DMS 273 treated with DMSO at 0.1 percent for 48 hours (cell line): ENCODE measurements at regions not wholly inside any gene's neighbourhood (a gene's known extent, or its start where the extent isn't known, plus 50 kb on each side); places are given as distances from the start of the nearest gene placed in this dataset.

Source experiments
- DNase-seq: peaks from one replicate; lab custom pipeline; 2025; lab: John Stamatoyannopoulos, UW

DNA sequence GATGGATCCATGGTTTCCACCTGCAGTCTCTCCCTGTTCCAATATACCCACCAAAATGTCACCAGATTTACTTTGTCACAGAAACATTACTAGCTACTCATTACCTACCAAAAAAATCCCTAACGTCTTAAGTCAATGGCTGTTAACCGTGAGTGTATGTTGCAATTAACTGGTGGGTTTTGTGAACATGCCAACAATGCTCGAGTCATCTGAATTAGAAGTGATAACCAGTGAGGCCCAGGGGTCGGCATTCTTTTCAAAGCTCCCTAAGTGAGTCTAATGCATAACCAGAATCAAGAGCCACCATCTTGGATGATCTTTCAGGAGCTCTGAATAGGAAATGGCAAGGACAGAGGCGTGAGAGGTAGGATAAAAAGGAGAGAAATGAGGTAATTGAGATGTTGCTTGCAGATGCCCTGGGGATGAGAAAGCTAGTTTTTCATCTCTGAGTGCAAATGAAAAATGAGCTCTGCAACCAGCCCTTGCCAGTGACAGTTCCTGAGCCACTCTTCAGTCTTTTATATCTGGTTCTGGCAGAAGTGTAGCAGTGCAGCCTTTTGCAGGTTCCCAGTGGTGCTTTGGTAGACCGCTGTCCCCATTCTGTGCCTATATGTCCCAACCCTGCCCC is 130.0 kb upstream of the RND3 start:
- DNase-seq = no peak

DNA sequence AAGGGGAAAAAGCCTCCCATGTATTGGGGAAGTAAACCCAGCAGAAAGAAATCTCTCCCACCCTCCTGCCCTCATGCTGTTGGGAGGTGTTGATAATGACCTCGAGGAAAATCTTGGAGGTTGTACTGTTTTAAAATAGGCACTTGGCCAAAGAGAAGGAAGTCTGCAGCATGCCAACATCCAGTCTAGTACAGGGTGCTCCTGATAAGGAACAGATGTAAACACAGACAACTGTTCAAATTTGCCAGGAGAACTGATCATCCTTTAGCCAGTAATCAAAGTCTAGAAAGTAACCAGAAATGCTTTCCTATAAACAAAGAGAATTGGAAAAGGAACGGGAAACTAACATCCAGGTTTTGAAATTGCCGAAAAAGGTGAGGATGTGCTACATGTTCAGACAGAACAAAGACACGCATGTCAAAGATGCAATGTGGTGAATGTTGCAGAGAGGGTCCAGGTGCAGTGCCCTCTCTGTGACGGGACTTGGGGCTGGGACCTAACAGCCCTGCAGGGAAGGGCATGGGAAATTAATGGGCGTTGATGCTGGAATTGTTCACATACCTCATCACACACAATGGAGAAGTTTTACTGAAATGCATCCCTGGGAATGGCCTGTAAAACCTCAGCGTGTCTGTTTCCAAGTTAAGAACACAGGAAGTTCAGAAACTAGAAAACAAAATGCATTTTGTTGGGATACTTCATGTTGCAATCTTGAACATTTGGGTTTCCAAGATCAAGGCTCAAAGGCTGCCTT is 125.7 kb upstream of the RND3 start:
- DNase-seq = no peak

DNA sequence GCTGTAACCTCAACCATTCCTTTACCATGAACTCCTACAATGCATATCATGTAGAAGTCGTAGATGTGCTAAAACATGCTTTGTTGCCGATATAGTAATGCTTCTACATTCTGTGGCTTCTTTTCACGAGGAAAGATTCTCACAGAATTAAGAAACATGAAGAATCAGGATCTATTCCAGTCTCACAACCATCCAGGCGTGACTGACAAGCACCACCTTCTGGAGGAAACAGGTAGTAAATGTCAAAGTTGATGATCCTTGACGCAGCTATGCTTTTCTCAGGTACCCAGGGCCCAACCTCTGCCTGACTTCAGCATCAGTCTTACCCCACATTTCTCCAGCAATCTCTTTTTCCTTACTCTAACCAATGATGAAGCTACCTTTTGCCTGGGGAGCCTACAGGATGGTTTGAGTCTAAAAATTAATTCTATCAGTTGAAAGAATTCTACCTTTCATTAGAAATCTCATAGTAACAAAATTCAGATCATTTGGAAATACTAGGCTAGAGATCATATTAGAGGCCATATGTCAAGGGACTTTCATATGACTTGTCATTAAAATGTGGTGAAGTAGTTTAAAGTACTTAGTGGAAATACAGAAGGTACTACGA is 123.3 kb upstream of the RND3 start:
- no peak for DNase-seq

DNA sequence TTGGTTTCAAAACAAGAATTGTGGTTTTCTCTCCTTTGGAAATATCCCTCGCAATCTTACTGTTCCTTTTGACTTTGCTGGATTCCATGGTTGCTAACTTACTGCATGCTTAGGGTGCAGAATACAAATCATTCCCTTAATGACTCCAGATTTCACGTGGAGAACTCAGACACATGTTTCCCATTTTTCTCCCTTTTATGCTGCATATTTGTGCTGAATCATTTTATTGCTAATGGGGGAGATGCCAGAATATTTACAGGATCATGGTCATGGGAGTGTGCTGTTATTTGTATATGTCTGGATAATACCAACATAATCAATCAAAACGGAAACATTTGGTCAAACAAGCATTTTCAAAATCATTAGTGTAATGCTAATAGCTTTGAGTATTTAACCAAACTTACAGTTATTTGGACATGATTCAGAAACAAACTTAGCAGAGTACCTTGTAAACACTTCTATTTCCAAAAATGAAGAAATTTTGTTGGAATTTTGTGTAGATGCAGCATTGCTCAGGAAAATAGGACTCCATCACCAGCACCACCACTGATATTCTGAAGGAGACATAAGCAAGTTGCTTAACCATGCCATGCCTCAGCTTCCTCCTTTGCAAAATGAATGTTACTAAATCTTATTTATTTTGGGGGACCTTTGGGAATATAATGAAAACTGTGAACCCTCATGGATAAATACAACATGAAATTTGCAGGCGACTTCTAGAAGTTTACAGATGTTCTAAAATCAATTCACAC is 122.5 kb upstream of the RND3 start:
- no peak for DNase-seq

DNA sequence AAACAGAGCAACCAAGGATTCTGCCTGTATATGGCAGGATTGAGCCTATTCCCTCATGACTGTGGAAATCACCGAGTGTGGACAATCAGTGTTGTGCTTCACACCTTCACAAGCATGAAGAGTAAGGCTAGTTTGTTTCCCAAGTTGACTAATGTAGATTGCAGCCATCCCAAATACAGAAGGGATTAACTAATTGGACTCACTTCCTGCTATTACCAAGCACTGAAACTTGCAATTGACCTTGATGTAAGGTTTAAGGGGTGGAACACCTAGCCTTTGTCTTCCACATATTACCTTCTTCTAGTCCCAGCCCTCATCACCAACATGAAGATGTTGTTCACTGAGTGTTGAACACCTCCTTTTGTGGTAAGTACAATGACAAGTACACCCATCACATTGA is 120.9 kb upstream of the RND3 start:
- no peak for DNase-seq

DNA sequence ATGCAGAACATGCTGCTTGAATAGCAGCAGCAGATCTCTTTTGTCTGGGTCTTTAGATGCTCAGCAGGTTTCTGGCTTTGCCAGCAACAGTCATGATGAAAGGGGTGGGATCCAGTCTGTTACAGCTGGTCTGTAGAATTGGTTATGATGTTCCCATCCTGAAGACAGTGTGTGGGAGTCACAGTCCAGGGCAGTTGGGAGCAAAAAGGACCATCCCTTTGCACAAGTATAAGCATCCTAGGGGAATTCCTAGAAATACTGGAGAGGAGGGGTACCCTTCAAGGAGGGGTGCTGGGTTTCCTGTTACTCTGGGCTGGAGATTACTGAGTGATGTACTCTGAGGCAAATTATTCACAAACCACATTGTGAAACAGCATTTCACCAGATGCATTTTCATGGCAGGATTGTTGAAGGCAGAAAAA is 119.9 kb upstream of the RND3 start:
- DNase-seq = no peak

DNA sequence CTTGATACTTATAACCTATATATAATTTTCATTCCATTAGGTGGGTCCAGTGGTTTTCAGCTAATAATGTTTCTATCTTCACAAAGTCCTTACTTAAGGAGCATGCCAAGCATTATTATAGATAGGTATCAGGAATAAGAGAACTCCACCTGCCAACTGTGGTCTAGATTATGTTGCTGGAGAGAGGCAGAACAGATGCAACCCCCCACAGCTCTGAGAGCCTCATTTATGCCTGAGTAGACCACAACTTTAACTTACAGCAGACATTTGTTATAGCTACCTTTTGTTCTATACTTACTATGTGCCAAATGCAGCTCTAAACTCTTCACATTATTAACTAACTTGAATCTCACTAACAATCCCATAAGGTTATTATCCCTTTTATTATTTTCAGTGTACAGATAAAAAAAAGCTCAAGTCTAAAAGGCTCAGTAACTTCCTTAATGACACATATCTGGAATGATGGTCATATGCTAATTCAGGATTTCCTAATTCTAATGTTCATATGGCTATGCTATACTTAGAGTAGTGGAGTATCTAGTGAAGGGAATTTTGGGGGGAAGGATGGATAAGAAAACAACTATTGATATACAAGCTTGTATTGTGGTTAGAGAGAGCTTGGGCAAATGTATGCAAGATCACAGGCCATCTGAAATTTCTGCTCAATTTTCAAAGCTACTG is 119.1 kb upstream of the RND3 start:
- DNase-seq = peak; percentile 47

DNA sequence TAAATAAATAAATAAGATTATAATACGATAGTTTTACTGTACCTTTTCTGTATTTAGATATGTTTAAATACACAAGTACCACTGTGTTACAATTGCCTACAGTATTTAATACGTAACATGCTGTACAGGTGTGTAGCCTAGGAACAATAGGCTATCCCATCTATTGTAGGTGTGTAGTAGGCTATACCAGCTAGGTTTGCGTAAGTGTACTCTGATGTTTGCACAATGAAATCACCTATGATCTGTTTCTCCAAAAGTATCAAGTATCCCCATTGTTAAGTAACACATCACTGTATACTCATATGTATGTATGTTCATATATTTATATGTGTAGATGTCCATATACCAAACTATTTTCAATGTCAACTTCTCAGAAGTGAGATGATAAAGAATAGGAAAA is 118.2 kb upstream of the RND3 start:
- DNase-seq = no peak

DNA sequence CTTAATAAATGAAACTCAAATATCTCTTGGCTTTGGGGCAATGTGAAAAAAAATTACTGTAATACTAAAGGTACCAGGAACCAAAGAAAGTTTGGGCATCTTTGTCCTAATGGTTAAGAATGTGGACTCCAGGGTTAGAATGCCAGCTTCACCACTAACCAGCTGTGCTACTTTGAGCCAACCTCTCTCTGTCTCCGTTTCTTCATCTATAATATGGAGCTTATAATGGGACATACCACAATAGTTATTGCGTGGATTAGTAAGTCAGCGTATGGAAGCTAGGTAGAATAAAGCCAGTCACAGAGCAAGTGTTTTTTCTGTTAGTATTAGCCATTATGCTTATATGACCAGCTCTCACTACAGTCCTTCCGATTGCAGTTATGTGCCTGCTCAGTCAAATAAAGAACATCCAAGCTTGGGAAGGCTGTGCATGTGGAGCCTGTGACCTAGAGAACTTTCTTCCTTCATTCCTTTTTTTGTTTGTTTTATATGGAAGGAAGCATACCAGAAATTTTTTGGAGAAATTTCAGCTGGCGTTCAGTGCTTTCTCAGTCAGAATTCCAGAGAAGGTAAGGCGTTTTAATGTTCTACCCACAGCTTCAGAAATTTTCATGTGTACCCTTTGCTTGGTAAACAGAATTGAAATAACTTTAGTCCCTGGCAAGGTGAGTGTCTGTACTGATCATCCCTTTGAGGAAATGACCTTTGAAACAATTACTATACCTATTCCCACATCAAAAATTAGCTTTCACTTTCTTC is 114.0 kb upstream of the RND3 start:
- DNase-seq = no peak

DNA sequence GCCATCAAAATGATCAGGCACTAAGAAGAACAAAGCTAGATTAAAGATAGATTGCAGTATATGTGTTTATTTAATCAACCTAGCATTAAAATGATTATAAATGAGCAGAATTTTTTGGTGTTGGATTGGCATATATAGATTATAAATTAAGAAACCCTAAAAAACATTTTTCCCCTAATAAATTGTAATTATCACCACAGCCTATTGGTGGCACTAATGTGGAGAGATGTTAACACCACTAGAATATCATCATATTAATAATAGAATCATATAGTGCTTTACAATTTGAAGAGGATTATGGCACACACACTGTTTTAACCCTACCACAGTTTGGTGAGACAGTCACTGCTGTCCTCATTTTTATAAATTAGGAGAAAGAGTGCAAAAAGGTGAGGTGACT is 112.4 kb upstream of the RND3 start:
- DNase-seq = no peak

DNA sequence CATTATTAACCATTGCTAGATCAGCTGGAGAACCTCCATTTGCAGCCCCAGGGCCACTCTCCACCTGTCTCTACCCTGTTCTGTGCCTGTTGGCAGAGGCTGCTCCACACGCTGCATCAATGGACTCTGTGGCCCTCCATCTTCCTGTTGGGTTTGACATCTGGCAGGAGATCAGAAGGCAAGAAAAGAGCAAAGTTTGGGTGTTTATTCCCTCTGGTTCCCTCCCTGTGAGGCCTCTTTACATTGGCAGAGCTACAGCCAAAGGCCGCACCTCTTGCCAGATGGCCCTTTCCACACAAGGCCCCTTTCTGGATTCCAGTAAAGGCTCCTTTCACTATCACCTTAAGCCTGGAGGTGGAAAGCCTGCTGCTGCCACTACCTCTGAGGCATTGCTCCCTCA is 110.9 kb upstream of the RND3 start:
- peak; percentile 94 for DNase-seq

DNA sequence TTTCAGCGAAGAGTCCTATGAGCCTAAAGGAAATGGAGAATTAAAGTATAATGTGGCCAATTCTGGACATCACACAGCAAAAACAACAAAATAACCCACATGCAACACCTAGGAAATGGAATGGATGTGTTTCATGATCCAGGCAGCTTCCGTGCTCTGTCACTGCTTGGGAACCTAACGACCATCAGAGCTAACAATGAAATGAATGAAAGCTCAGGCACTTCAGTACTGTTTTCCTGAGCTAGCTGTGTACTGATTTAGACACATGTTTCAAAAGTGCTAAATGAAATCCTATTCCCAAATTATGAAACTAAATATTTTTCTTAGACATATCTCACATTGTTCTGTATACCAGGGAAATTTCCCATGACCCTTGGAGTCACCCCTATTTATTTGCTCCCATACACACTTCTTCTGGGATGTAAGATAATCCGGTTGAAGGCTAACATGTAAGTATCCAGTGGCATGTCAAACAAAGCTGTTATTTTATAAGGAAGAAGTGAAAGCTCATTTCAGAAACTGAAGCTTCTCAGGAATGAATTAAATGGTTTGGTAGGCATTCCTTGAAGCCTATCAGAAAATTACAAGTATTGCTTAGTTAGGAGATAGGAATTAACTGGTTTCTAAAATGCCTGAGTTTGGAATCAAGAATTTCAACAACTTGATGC is 108.5 kb upstream of the RND3 start:
- DNase-seq = peak; percentile 52

DNA sequence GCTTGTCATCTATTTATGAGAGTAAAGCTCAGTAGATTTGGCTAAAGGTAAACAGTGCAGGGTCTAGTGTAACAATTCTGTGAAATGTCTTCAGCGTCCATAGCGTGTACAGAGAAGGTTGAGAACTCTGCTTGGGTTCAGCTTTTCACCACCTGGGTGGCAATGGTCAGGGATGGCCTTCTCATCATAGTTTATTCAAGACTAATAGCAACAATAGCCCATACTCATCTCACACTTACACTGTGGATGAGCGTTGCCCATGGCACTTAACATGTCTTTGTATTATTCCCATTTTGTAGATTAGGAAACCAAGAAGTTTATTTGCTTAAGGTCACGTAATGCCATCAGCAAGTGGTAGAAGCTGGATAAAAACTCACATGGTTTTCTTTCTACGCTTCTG is 106.8 kb upstream of the RND3 start:
- no peak for DNase-seq

DNA sequence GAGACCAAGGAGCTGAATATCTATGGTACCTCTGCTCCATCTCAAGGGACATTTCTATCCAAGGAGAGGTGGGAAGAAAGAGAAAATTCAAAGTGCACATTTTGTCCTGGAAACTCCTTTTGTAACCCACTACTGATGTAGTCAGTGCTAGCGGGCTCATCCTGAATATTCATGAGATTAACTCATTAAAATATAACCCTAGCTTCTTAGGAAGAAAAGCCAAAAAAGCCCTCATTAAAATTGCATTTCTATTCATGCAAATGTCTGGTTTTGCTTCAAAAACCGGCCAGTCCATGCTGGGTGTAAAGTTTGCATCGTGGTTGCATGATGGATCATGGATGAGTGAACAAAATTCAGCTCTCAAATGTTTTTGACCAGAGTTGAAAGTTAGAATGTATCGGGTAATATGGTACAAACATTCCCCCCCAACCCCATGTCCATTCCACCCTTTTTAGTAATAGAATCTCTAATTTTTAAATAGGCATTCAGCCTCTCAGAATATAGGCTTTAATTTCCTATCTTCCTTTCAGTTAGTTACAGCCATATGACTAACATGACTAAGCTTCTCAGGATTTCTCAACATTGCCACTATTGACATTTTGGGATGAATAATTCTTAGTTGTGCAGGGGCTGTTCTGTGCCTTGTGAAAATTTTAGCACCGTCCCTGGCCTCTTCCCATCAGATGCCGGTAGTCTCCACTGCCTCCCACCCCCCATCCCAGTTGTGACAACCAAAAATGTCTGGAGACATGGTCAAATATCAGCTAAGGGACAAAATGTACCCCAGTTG is 104.2 kb upstream of the RND3 start:
- no peak for DNase-seq

DNA sequence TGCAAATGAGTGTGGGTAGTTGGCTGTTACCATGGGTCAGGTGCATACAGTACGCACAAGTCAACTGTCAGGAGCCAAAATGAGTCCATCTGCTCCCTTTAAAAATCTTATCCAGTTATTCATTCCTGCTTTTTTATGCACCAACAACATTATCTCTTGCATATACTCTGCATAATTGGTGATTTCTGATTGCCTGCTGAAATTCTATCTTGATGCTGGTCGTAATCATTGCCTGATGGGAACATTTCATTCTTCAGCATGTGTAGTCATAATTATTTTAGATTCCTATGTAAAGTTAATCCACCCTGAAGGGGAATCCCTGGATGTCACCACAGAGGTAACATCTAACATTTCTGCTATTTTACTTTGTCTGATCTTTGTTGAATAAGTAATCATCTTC is 102.2 kb upstream of the RND3 start:
- DNase-seq = no peak

DNA sequence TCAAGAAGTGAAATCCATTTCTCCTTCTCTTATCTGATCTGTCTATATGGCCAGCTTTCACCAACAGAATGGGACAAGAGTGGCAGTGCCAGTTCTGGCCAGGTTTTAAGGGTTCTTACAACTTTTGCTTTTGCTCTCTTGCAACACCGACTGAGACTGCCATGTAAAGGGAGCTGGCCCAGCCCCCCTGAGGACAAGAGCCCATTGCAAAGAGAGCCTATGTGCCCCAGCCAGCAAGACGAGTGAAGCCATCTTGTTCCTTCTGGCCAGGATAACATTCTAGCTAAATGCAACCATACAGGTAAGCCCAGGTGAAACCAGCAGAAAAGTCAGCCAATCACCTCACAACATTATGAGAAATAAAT is 101.0 kb upstream of the RND3 start:
- DNase-seq = no peak

DNA sequence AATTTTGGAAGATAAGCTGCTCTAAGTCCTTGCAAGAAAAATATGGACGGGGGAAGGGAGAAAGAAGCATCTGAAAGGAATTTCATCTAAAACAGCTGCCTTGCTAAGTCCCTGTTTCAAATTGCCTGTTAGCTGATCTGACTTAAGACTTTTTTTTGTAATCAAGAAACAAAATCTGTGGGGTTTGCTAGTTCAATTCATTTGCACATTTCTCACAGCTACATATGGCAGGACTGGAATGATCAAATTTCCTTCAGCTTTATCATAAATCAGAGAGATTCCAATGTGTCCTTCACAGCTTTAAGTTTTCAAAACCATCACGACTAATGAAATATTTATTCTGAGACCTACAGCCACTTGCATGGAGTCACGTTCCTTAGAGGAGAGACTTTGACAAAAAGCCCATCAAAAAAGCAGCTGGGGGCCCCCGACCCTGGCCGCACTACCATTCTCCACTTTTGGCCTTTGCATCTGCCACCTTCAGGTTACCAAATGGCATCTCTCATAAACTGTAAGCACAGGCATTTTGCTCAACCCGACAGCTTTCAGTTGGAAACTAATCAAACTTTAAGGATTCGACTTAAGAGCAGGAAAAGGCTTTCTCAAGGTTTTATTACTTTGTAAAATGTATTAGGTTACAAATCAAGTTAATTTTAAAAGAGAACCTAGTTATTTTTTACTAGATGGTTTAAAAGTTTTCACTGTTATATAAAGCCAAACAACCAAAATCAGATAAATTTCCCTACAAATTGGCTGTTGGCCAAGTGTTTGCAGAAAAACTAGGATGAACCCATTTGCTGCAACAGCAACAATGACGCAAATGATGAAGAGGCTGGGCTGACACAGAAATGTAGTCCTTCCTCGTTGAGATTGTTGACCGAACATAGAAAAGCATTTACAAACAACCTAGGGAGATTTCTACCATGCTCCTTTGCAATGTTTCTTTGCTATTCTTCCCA is 100.4 kb upstream of the RND3 start:
- DNase-seq = peak; percentile 87

DNA sequence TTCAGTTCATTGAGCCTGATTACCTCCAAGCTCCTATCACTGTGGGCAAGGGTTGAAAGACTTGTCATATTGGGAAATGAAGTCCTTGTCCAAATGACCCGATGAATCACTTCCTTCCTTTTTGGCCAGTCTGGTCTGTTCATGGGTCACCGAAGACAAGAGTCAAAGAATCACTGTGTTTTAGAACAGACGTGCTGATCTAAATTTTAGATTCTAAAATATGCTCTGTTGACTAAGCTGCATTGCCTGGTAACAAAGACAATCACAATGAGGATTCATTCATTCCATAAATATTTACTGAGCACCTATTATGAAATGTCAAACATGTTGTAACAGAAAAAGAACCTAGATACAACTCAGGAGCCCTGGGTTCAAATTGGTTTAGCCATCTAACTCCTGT is 99.4 kb upstream of the RND3 start:
- DNase-seq = no peak
